Tibial nerve (tissue), 4 donors: ENCODE measurements at regions not wholly inside any gene's neighbourhood (a gene's known extent, or its start where the extent isn't known, plus 50 kb on each side); places are given as distances from the start of the nearest gene placed in this dataset.

Experiments
- CTCF ChIP-seq, 5 experiments: fragments of 200-600 bp in 3 of 5; fragments of 450-650 bp in 2 of 5; sonication (generic) in 3 of 5; IDR thresholded peaks; one replicate each; pipeline ENCODE4 v1.5.1; 2016 to 2019; ENCODE audit warnings: antibody characterized with exemption in 5 of 5, mild to moderate bottlenecking in 3 of 5, moderate library complexity in 2 of 5
- EP300 ChIP-seq, 2 donors: sonication (generic); formaldehyde crosslinking; IDR thresholded peaks; one replicate each; pipeline ENCODE4 v1.6.1; 2017; ENCODE audit warnings: antibody characterized with exemption in 2 of 2, mild to moderate bottlenecking in 1 of 2
- POLR2A ChIP-seq, 2 donors: fragments of 450-650 bp; IDR thresholded peaks; one replicate each; pipeline ENCODE4 v1.6.1; 2017; ENCODE audit warnings: antibody characterized with exemption in 2 of 2, mild to moderate bottlenecking in 2 of 2, moderate library complexity in 2 of 2

GRCh38 chr13:74557870-74558269 is 423.7 kb upstream of the KLF12 start:
- TF ChIP-seq CTCF (IDR thresholded peaks at IDR 0.05) (no peak), POLR2A (IDR thresholded peaks at IDR 0.05) (no peak), EP300 (IDR thresholded peaks at IDR 0.05) (no peak)
